GM19099 (cell line): ENCODE measurements at regions not wholly inside any gene's neighbourhood (a gene's known extent, or its start where the extent isn't known, plus 50 kb on each side); places are given as distances from the start of the nearest gene placed in this dataset.

Experiments used
- POLR2A ChIP-seq: IDR thresholded peaks from 3 replicates; pipeline ENCODE4 v1.6.1; 2011; ENCODE audit warnings: low read depth; ENCODE audit not compliant: insufficient read length; ENCODE audit errors: extremely low read depth

DNA sequence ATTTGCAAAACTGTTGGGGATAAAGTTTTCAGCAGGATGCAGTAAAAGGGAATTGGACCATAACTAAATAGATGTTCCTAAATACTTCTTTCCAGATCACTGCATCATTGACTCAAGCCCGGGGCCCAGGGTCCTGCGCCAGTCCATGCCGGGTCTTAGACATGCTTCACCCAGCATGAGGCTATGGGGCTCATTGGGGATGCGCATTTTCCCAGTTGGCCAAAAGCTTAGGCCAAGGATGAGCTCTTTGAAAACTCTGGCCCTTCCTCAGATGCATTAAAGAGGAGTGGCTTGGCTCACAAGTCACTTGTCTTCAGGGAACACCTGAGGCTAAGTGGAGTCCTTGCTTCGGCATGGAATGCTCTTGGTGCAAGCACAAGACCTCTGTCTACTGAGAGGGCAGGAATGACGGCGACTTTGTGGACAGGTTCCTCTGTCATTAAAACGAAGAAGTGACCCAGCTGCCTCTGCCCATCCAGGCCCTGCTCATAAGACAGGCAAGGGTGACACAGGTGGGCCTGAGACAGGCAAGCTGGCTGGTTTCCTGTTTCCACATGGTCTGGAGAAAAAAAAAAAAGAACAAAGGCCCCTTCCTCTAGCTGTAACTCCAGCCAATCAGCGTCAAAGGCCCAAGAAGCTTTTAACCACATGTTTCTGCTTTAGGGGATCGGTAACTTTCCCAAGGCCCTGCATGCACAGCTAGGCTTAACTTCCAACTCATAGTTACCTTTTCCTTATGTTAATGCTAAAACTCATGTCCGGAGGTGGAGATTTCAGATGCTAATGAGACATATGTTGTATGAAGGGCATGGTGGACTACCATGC, 81.4 kb upstream of the CDH4 start:
- TF ChIP-seq POLR2A, result no peak

DNA sequence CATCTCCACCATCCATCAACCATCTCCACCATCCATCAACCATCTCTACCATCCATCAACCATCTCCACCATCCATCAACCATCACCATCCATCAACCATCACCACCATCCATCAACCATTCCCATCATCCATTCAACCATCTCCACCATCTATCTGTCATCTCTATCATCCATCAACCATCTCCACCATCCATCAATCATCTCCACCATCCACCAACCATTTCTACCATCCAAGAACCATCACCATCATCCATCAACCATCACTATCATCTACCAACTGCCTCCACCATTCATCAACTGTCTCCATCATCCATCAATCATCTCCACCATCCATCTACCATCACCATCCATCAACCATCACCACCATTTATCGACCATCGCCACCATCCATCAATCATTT, 78.8 kb upstream of the CDH4 start:
- no peak for TF ChIP-seq POLR2A

DNA sequence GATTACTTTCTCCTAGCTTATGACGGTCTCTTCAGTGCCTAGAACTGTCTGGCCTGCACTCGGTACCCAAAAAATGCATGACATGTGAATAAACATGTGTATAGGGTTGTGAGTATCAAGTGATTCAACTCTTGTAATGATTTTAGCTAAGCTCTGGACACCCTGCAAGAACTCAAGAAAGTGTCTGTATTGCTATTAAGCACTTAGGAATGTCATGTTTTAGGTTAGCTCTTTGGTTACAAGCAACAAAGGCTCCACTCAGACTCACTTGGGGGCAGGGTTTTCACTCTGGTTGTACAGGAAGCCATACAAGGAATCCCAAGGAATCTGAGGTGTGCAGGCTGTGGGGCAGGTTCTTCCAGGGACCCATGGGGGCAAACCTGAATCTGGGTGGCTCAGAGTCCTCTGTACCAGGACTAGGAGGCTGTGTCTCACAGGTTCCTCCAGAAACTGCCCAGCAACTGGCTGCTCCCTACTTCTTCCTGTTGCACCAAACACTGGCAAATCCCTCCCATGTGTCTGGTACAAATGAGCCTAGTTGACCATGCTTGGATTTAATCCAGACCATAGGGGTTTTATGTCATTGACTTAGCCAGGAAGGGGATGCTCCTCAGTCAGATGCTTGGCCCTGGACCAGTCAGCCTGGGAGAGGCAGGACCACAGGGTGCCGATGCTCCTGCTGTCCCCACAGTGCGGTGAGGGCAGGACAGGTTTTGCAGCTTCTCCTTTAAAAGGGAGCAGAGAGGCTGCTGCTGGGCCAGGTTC, 77.9 kb upstream of the CDH4 start:
- TF ChIP-seq POLR2A, result no peak

- TF ChIP-seq POLR2A, result no peak
Observed at GRCh38 chr20:61176874-61177273, 75.2 kb upstream of the CDH4 start.

- TF ChIP-seq POLR2A, result no peak
Observed at GRCh38 chr20:61178551-61179071, 73.5 kb upstream of the CDH4 start.

DNA sequence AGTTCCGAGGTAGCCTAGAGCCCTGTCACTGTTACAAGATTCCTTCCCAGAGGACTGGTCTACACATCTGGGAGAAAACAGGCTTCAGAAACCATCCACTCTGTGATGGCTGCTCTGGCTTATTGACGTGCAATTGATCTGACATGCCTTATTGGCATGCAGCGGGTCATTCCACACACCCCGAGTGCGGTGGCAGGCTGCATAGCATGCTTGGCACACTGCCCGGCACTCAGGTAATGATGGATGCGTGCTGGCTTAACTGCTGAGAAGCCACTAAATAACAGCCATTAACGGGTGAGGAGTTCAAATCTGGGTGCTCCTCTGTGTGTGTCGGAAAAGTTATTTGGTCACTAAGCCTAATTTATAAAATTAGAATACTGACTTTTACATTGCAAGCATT, 67.9 kb upstream of the CDH4 start:
- no peak for TF ChIP-seq POLR2A

- TF ChIP-seq POLR2A, result no peak
Observed at GRCh38 chr20:61185181-61185580, 66.9 kb upstream of the CDH4 start.

DNA sequence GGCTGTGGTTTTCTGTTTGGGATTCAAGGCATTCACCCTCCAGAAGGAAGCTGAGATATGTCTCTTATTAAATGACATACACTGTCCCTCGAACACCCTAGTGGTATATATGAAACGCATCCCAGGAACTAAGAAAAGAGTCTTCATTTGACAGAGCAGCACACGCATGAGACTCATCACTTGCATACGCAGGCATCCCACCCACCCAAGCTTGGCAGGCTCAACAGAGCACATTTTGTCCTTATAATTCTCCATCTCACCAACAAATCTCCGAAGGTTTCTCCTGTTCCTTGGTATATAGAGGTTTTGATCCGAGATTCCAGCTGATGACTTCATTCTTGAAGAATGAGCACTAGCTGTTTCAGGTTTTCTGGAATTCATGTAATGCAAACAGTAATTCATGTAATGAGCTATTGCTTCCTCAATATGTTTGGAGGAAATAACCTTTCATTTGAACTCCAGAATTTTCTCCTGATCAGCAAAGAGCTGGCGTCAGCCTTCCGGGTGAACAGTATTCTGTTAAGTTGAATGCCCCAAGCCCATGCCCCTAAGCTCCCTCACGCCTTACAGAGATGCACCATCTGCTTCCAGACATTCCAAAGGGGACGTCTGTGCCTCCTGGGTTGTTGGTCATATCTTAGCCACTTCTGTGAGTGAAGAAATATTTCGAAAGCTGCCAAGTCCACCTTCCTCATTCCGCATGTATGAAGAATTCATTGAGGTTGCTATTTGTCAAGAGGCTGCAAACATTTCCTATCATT, 66.0 kb upstream of the CDH4 start:
- no peak for TF ChIP-seq POLR2A

- no peak for TF ChIP-seq POLR2A
Observed at GRCh38 chr20:61186771-61187472, 65.1 kb upstream of the CDH4 start.

GRCh38 chr20:61189534-61189933, 62.5 kb upstream of the CDH4 start:
- TF ChIP-seq POLR2A, result no peak

DNA sequence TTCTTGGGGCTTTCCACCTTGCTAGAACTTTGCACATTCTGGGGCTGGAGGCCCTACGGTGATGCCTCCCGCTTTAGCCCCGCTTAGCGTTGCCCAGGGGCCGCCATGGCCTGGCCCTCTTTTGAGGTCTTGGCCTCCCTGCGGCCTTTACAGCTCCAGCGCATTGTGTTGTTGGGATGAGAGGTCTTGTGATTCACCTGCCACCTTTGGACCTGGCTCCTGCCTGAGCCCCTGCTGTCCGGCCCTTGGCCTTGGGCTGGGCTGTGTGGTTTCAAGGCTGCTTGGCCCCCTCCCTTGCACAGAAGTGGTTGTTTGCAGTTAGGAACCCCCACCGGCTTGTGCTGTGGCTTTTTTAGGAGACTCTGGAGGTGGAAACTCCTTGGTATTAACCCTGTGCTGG, 61.0 kb upstream of the CDH4 start:
- TF ChIP-seq POLR2A, result no peak

DNA sequence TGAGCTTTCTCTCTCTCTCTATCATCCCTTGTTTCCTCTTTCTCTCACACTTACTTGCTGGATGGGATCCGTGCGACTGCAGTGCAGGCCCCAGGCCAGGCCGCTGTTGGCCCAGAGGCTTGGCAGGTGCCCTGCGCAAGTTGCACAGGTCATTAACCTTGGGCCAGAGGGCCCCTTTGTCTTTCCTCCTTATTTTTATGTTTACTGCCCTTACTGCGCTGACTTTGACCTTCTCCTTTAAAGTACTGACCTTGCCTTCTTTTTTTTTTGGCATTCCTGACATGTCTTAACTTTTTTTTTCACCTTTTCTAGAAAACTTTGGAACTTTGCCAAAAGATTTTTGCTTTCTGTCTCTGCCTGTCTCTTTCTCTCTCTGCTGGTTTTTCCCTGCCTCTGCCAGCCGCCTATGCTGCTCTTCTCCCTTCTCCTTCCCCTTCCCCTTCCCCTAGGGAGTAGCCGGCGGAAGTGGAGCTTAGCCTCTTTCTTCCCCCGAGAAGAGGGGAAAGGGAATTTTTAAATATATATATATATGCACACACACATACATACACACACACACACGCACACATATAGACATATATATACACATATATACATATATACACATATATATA, 59.6 kb upstream of the CDH4 start:
- no peak for TF ChIP-seq POLR2A

DNA sequence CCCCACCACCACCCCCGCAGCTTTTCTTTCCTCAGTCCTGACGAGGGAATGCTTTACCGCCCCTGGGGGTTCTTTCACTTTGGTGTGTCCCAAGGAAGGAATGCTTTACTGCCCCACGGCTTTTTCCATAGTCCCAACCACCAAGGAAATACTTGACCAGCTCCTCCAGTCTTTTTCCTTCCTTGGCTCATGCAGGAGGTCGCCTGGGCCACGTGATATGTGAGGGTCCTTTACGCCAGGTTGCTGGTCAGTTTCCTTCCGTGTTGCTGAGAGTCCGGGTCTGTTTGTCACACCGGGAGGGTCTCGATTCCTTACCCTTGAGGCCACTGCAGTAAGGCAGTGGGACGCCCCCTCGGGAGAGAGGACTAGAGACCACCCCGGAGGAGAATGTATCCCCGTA, 58.9 kb upstream of the CDH4 start:
- TF ChIP-seq POLR2A, result no peak
